ENCODE measurements at regions not wholly inside any gene's neighbourhood (a gene's known extent, or its start where the extent isn't known, plus 50 kb on each side); places are given as distances from the start of the nearest gene placed in this dataset.

DNA sequence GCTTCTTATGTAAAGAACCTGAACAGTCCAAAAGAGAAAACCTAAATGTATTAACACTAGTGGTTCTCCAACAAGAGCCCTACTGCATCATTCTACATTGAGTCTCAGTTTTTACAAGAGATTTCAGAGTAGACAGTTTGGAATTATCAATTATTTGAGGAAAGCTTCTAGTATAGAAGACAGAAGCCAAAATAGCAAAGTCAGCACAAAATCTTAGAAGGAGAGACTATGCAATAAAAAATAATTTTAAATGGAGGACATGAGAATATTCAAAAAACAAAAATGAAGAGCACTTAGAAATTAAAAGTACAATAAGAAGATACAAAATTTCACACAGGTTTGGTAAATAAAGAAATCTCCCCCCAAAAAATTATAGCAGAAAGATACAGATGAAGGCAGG, 406.3 kb upstream of the USP15 start:
- TF ChIP-seq, protein P1, sequence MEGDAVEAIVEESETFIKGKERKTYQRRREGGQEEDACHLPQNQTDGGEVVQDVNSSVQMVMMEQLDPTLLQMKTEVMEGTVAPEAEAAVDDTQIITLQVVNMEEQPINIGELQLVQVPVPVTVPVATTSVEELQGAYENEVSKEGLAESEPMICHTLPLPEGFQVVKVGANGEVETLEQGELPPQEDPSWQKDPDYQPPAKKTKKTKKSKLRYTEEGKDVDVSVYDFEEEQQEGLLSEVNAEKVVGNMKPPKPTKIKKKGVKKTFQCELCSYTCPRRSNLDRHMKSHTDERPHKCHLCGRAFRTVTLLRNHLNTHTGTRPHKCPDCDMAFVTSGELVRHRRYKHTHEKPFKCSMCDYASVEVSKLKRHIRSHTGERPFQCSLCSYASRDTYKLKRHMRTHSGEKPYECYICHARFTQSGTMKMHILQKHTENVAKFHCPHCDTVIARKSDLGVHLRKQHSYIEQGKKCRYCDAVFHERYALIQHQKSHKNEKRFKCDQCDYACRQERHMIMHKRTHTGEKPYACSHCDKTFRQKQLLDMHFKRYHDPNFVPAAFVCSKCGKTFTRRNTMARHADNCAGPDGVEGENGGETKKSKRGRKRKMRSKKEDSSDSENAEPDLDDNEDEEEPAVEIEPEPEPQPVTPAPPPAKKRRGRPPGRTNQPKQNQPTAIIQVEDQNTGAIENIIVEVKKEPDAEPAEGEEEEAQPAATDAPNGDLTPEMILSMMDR (conservative IDR thresholded peaks at IDR 0.05; ENCODE audit: low read length) = no peak
- no peak for TF ChIP-seq EZH2phosphoT487 (IDR thresholded peaks at IDR 0.05; ENCODE audit: borderline replicate concordance)

Data from Loucy (cell line).